PC-3 (cell line): ENCODE measurements at regions not wholly inside any gene's neighbourhood (a gene's known extent, or its start where the extent isn't known, plus 50 kb on each side); places are given as distances from the start of the nearest gene placed in this dataset.

Source experiments
- ATAC-seq: fragments of 200-7000 bp; cut with Tn5 transposase; 2 replicates; pipeline ENCODE4 v1.9.1; 2020; ENCODE audit warnings: mild to moderate bottlenecking, moderate library complexity
- BruUV-seq: library from RNA; stranded (reverse); fragments of 400-500 nt; replicated peaks from 2 replicates; lab custom pipeline; 2021; lab: Mats Ljungman, UMichigan
- CTCF ChIA-PET: fragments of 300-600 bp; sonication (Branson Sonifier 250); formaldehyde crosslinking; loops from one replicate; lab custom pipeline; 2022; ENCODE audit warnings: antibody characterized with exemption; lab: Charles Lee
- POLR2A ChIA-PET: fragments of 300-600 bp; sonication (Branson Sonifier 250); formaldehyde crosslinking; loops from one replicate; lab custom pipeline; 2022; ENCODE audit warnings: antibody characterized with exemption; ENCODE audit not compliant: unreplicated experiment; lab: Charles Lee
- DNase-seq: peaks from one replicate; pipeline ENCODE4 v3.0.0-alpha.2; 2015
- H2AFZ ChIP-seq: fragments of 300-600 bp; sonication (generic); 2 replicates; pipeline ENCODE4 v1.6.0; 2016; ENCODE audit warnings: antibody characterized with exemption, low read length
- H3F3A ChIP-seq: fragments of 300-600 bp; sonication (generic); one replicate; pipeline ENCODE4 v1.6.0; 2017; ENCODE audit warnings: antibody characterized with exemption, low read length, control low read depth, mild to moderate bottlenecking; ENCODE audit not compliant: unreplicated experiment
- H3K27ac ChIP-seq: fragments of 300-600 bp; sonication (generic); 2 replicates; pipeline ENCODE4 v1.5.1; 2016; ENCODE audit warnings: mild to moderate bottlenecking, low read length
- H3K27me3 ChIP-seq: fragments of 300-600 bp; sonication (generic); 2 replicates; pipeline ENCODE4 v1.6.1; 2016; ENCODE audit warnings: low read length, mixed read lengths
- H3K36me3 ChIP-seq: fragments of 300-600 bp; sonication (generic); 2 replicates; pipeline ENCODE4 v1.6.1; 2016; ENCODE audit warnings: low read depth, mixed run types, low read length, mixed read lengths
- H3K4me1 ChIP-seq: fragments of 300-600 bp; sonication (generic); 2 replicates; pipeline ENCODE4 v1.5.1; 2016; ENCODE audit warnings: low read length; ENCODE audit not compliant: insufficient read depth
- H3K4me2 ChIP-seq: fragments of 300-600 bp; sonication (generic); 2 replicates; pipeline ENCODE4 v1.6.0; 2016; ENCODE audit warnings: low read length
- H3K4me3 ChIP-seq: fragments of 300-600 bp; sonication (generic); 2 replicates; pipeline ENCODE4 v1.5.1; 2016; ENCODE audit warnings: mild to moderate bottlenecking, low read length, mixed read lengths
- H3K79me2 ChIP-seq: fragments of 300-600 bp; sonication (generic); 2 replicates; pipeline ENCODE4 v1.6.1; 2017; ENCODE audit warnings: low read length, mixed read lengths
- H3K9ac ChIP-seq: fragments of 300-600 bp; sonication (generic); 2 replicates; pipeline ENCODE4 v1.6.0; 2016; ENCODE audit warnings: mild to moderate bottlenecking, low read length
- H3K9me2 ChIP-seq: fragments of 300-600 bp; sonication (generic); replicated peaks from 2 replicates; pipeline ENCODE4 v1.6.1; 2016; ENCODE audit warnings: mixed run types, low read length, mixed read lengths
- H3K9me3 ChIP-seq: fragments of 300-600 bp; sonication (generic); 2 replicates; pipeline ENCODE4 v1.6.1; 2016; ENCODE audit warnings: low read length, mixed read lengths
- H4K20me1 ChIP-seq: fragments of 300-600 bp; sonication (generic); 2 replicates; pipeline ENCODE4 v1.6.1; 2016; ENCODE audit warnings: low read length, mixed read lengths
- CTCF ChIP-seq: fragments of 300-600 bp; sonication (generic); conservative IDR thresholded peaks from 2 replicates; pipeline ENCODE4 v1.5.1; 2017; ENCODE audit warnings: antibody characterized with exemption, low read depth, mild to moderate bottlenecking, low read length
- EZH2 ChIP-seq: fragments of 300-600 bp; sonication (generic); IDR thresholded peaks from one replicate; pipeline ENCODE4 v1.6.1; 2017; ENCODE audit warnings: antibody characterized with exemption, mild to moderate bottlenecking, low read length; ENCODE audit not compliant: unreplicated experiment
- EZH2phosphoT487 ChIP-seq: fragments of 300-600 bp; sonication (generic); IDR thresholded peaks from 2 replicates; pipeline ENCODE4 v1.6.1; 2018; ENCODE audit warnings: mild to moderate bottlenecking, antibody characterized with exemption, low read length, borderline replicate concordance
- intact Hi-C: fragments of 100-400 bp; cut with micrococcal nuclease; formaldehyde crosslinking; loops from 2 replicates; pipeline ENCODE4 v1.9.0; 2023

GRCh38 chr19:28610731-28611130, 602.2 kb downstream of the UQCRFS1 start:
- intact Hi-C loops: no loop called here
- DNase-seq (no peak), ATAC-seq (no peak)
- Histone ChIP-seq H3K79me2 (no peaks in the 10 kb centered on the region), H4K20me1 (no peaks in the 10 kb centered on the region), H3K9me3 (no peaks in the 10 kb centered on the region), H3K4me1 (no peaks in the 10 kb centered on the region), H2AFZ (no peak overlapping the region), H3F3A (no peaks in the 10 kb centered on the region), H3K36me3 (no peaks in the 10 kb centered on the region), H3K4me3 (no peak overlapping the region), H3K27ac (no peak overlapping the region), H3K9me2 (no peaks in the 10 kb centered on the region), H3K9ac (no peak overlapping the region), H3K27me3 (no peaks in the 10 kb centered on the region), H3K4me2 (no peak overlapping the region)
- ChIA-PET POLR2A (no interaction called here), CTCF (no interaction called here)
- TF ChIP-seq EZH2phosphoT487: no peak
- no peak for TF ChIP-seq EZH2
- no peak for TF ChIP-seq CTCF
- BruUV-seq: no TSS peak

GRCh38 chr19:28609944-28610343, 603.0 kb downstream of the UQCRFS1 start:
- no TSS peak for BruUV-seq
- no peak overlapping the region for H3K27ac ChIP-seq
- ChIA-PET CTCF (no interaction called here), POLR2A (no interaction called here)
- no peak overlapping the region for H3K9ac ChIP-seq
- H3K36me3 ChIP-seq: no peaks in the 10 kb centered on the region
- no peak overlapping the region for H3K4me3 ChIP-seq
- no peaks in the 10 kb centered on the region for H3K9me3 ChIP-seq
- no peaks in the 10 kb centered on the region for H3K79me2 ChIP-seq
- TF ChIP-seq EZH2phosphoT487 (no peak), CTCF (no peak), EZH2 (no peak)
- no peak overlapping the region for H2AFZ ChIP-seq
- H3K4me1 ChIP-seq: no peaks in the 10 kb centered on the region
- ATAC-seq: no peak
- H4K20me1 ChIP-seq: no peaks in the 10 kb centered on the region
- no peak overlapping the region for H3K4me2 ChIP-seq
- intact Hi-C loops: no loop called here
- H3K27me3 ChIP-seq: no peaks in the 10 kb centered on the region
- H3K9me2 ChIP-seq: no peaks in the 10 kb centered on the region
- no peak for DNase-seq
- no peaks in the 10 kb centered on the region for H3F3A ChIP-seq

- Histone ChIP-seq H3K4me3 (no peak overlapping the region), H3K27me3 (no peaks in the 10 kb centered on the region), H3K36me3 (no peaks in the 10 kb centered on the region), H3K79me2 (no peaks in the 10 kb centered on the region), H2AFZ (no peak overlapping the region), H3K27ac (no peak overlapping the region), H3K4me2 (no peak overlapping the region), H3K9me3 (no peaks in the 10 kb centered on the region), H3K9me2 (no peaks in the 10 kb centered on the region), H4K20me1 (no peaks in the 10 kb centered on the region), H3K9ac (no peak overlapping the region), H3K4me1 (no peaks in the 10 kb centered on the region), H3F3A (no peaks in the 10 kb centered on the region)
- no TSS peak for BruUV-seq
- ATAC-seq (no peak), DNase-seq (no peak)
- TF ChIP-seq CTCF (no peak), EZH2 (no peak), EZH2phosphoT487 (no peak)
- intact Hi-C loops: no loop called here
- CTCF ChIA-PET: no interaction called here
- POLR2A ChIA-PET: no interaction called here
These were observed 603.7 kb downstream of the UQCRFS1 start for GRCh38 chr19:28609091-28609755.
